ENCODE measurements at regions not wholly inside any gene's neighbourhood (a gene's known extent, or its start where the extent isn't known, plus 50 kb on each side); places are given as distances from the start of the nearest gene placed in this dataset.

GRCh38 chr18:54075689-54076088 lies 148.8 kb downstream of the MBD2 start:
- no peak for TF ChIP-seq CTCF (IDR thresholded peaks at IDR 0.05)
- no peak for TF ChIP-seq POLR2AphosphoS5 (IDR thresholded peaks at IDR 0.05)
- no peak for TF ChIP-seq POLR2A (IDR thresholded peaks at IDR 0.05)
- no peak for TF ChIP-seq EP300 (IDR thresholded peaks at IDR 0.05)
